CD8-positive, alpha-beta memory T cell (primary cell): ENCODE measurements at regions not wholly inside any gene's neighbourhood (a gene's known extent, or its start where the extent isn't known, plus 50 kb on each side); places are given as distances from the start of the nearest gene placed in this dataset.

Experiments used
- CTCF ChIA-PET: fragments of 350-600 bp; sonication (Branson Sonifier 250); formaldehyde crosslinking; loops from one replicate; lab custom pipeline; 2021; ENCODE audit warnings: antibody characterized with exemption; lab: Charles Lee
- POLR2A ChIA-PET: fragments of 350-600 bp; sonication (Branson Sonifier 250); formaldehyde crosslinking; loops from one replicate; lab custom pipeline; 2021; ENCODE audit warnings: antibody characterized with exemption; lab: Charles Lee
- DNase-seq, 5 donors: peaks; one replicate each; pipeline versions ENCODE4 v3.0.0 to v3.0.0-alpha.2; 2020 to 2022; ENCODE audit warnings: mixed read lengths in 1 of 5
- H3K27ac ChIP-seq: one replicate; pipeline ENCODE4 v1.7.0; 2013; ENCODE audit warnings: low read depth, mild to moderate bottlenecking, low read length, moderate library complexity
- H3K27me3 ChIP-seq: 2 replicates; pipeline ENCODE4 v1.7.0; 2013; ENCODE audit warnings: low read length, mild to moderate bottlenecking; ENCODE audit not compliant: insufficient read depth, poor library complexity, severe bottlenecking
- H3K36me3 ChIP-seq: 2 replicates; pipeline ENCODE4 v1.7.0; 2013; ENCODE audit warnings: mild to moderate bottlenecking, low read length, moderate library complexity; ENCODE audit not compliant: insufficient read depth
- H3K4me1 ChIP-seq: 2 replicates; pipeline ENCODE4 v1.7.0; 2013; ENCODE audit warnings: mild to moderate bottlenecking, low read length, moderate library complexity; ENCODE audit not compliant: insufficient read depth
- H3K4me3 ChIP-seq: 2 replicates; pipeline ENCODE4 v1.7.0; 2013; ENCODE audit warnings: mild to moderate bottlenecking, low read length
- H3K9me3 ChIP-seq: 2 replicates; pipeline ENCODE4 v1.7.0; 2013; ENCODE audit warnings: mild to moderate bottlenecking, low read length
- H3K27ac Mint-ChIP-seq, 8 donors: one replicate each; pipeline ENCODE4 v1.8.0; 2020 to 2021; ENCODE audit warnings: mixed read lengths in 8 of 8, mild to moderate bottlenecking in 6 of 8, inconsistent platforms in 3 of 8, moderate library complexity in 3 of 8
- H3K27me3 Mint-ChIP-seq, 2 donors: one replicate each; pipeline ENCODE4 v1.8.0; 2020 to 2021; ENCODE audit warnings: mixed read lengths in 2 of 2, mild to moderate bottlenecking in 1 of 2, moderate library complexity in 1 of 2
- H3K36me3 Mint-ChIP-seq, 3 donors: one replicate each; pipeline ENCODE4 v1.8.0; 2020 to 2021; ENCODE audit warnings: mixed read lengths in 3 of 3, inconsistent platforms in 1 of 3, mild to moderate bottlenecking in 1 of 3
- H3K4me1 Mint-ChIP-seq, 3 donors: one replicate each; pipeline ENCODE4 v1.8.0; 2020 to 2021; ENCODE audit warnings: mixed read lengths in 3 of 3, inconsistent platforms in 1 of 3, mild to moderate bottlenecking in 1 of 3
- H3K4me3 Mint-ChIP-seq, 7 donors: one replicate each; pipeline ENCODE4 v1.8.0; 2020 to 2021; ENCODE audit warnings: mixed read lengths in 7 of 7, mild to moderate bottlenecking in 6 of 7, moderate library complexity in 4 of 7, inconsistent platforms in 2 of 7
- H3K9me3 Mint-ChIP-seq, 5 donors: one replicate each; pipeline ENCODE4 v1.8.0; 2020 to 2022; ENCODE audit warnings: mixed read lengths in 5 of 5, mild to moderate bottlenecking in 3 of 5, moderate library complexity in 2 of 5, inconsistent platforms in 1 of 5

GRCh38 chr11:11105361-11105760, 247.5 kb upstream of the ZBED5 start:
- H3K27ac Mint-ChIP-seq = no peak overlapping the region
- POLR2A ChIA-PET = no interaction called here

DNA sequence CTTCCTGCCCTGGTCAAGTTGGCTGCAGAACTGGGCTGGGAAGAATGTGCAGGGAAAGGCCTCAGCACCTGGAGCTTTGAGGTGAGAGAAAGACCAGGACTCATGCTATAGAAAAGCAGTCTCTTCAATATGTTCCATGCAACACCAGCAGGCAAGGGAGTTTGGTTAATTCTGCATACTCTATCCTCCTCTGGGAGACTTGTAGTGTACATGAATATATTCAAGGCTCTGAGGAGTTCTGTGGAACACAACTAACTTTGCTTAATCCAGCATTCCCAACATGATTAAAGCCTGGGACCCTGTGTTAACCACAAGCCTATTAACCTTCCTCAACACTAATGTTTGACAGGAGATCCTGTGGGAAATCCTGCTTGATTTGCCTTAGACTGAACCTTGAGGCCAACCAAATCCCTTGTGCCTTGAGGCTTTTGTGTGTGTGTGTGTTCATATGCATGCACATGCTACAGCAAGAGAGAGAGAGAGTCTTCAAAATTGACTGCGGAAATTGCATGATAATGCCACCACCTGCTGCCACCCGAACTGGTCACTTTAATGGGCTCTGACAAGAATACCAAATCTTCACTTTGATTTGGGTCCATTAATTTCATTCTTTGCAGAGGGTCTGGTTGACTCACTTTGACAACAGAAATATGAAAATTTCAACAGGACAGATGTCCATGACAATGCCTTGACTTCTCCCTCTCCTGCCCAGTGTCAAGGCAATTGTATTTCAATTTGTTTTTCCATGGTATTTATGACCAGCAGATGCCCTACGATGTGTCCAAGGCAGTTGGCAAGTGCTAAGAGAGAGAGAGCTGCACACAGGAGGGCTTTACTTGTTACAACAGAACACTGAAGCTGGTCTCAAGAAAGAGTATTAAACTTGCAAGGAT, 238.2 kb upstream of the ZBED5 start:
- H3K4me3 ChIP-seq = no peak overlapping the region
- POLR2A ChIA-PET = no interaction called here
- H3K27ac Mint-ChIP-seq = peak overlapping the region in 1 of 8 donors; percentile 20

More at GRCh38 chr11:11105361-11105760, 247.5 kb upstream of the ZBED5 start:
- Histone ChIP-seq H3K36me3 (no peaks in the 10 kb centered on the region), H3K4me1 (no peaks in the 10 kb centered on the region), H3K4me3 (no peak overlapping the region), H3K9me3 (no peaks in the 10 kb centered on the region), H3K27me3 (no peaks in the 10 kb centered on the region), H3K27ac (no peak overlapping the region)
- DNase-seq = no peak
- CTCF ChIA-PET = no interaction called here
- peaks cover 13% of the 10 kb centered on the region in 2 donors for H3K27me3 Mint-ChIP-seq
- H3K4me1 Mint-ChIP-seq = no peaks in the 10 kb centered on the region
- H3K36me3 Mint-ChIP-seq = no peaks in the 10 kb centered on the region
- no peak overlapping the region for H3K4me3 Mint-ChIP-seq
- peaks cover 0 to 5% (median 4%) of the 10 kb centered on the region in 5 donors for H3K9me3 Mint-ChIP-seq

GRCh38 chr11:11090495-11090894, 232.6 kb upstream of the ZBED5 start:
- no peak overlapping the region for H3K27ac ChIP-seq
- POLR2A ChIA-PET = no interaction called here
- Mint-ChIP-seq H3K36me3 (peaks cover 0 to 15% (median 0%) of the 10 kb centered on the region in 3 donors), H3K4me1 (no peaks in the 10 kb centered on the region), H3K4me3 (no peak overlapping the region), H3K27me3 (peaks cover 5 to 29% of the 10 kb centered on the region in 2 donors), H3K9me3 (peaks cover 5 to 15% (median 10%) of the 10 kb centered on the region in 5 donors), H3K27ac (no peak overlapping the region)
- no peaks in the 10 kb centered on the region for H3K9me3 ChIP-seq
- no peaks in the 10 kb centered on the region for H3K36me3 ChIP-seq
- CTCF ChIA-PET = no interaction called here
- H3K4me3 ChIP-seq = no peak overlapping the region
- no peaks in the 10 kb centered on the region for H3K4me1 ChIP-seq
- DNase-seq = no peak
- H3K27me3 ChIP-seq = no peaks in the 10 kb centered on the region

More for the DNA sequence above, 238.2 kb upstream of the ZBED5 start:
- Mint-ChIP-seq H3K9me3 (peaks cover 5 to 11% (median 7%) of the 10 kb centered on the region in 5 donors), H3K27me3 (peaks cover 6 to 30% of the 10 kb centered on the region in 2 donors), H3K4me3 (no peak overlapping the region), H3K36me3 (peaks cover 0 to 8% (median 0%) of the 10 kb centered on the region in 3 donors), H3K4me1 (no peaks in the 10 kb centered on the region)
- H3K4me1 ChIP-seq = no peaks in the 10 kb centered on the region
- H3K27ac ChIP-seq = no peak overlapping the region
- H3K27me3 ChIP-seq = no peaks in the 10 kb centered on the region
- no peaks in the 10 kb centered on the region for H3K36me3 ChIP-seq
- DNase-seq = no peak
- CTCF ChIA-PET = no interaction called here
- no peaks in the 10 kb centered on the region for H3K9me3 ChIP-seq

DNA sequence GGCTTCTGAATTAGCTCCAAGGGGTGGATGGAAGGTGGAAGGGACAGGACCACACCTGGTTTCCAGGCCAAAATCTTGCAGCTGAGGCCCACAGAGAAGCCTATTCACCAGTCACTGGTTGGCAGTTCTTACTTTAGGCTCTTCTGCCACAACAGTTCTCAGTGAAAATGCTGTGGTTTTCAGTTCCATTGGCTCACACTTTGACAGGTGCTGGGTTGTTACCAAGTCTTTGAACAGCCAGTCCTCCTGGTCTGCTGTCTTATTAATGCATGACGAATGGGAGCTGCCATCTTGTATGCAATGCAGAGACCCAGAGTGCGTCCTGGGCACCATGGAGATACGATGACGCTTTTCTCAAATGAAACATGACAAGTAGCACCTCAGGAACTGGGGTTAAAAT, 232.0 kb upstream of the ZBED5 start:
- Mint-ChIP-seq H3K27ac (no peak overlapping the region), H3K4me1 (no peaks in the 10 kb centered on the region), H3K36me3 (peaks cover 0 to 15% (median 0%) of the 10 kb centered on the region in 3 donors), H3K9me3 (peaks cover 5 to 15% (median 10%) of the 10 kb centered on the region in 5 donors), H3K27me3 (peaks cover 5 to 29% of the 10 kb centered on the region in 2 donors), H3K4me3 (no peak overlapping the region)
- no peaks in the 10 kb centered on the region for H3K36me3 ChIP-seq
- ChIA-PET CTCF (no interaction called here), POLR2A (no interaction called here)
- DNase-seq = no peak
- no peaks in the 10 kb centered on the region for H3K27me3 ChIP-seq
- H3K4me3 ChIP-seq = no peak overlapping the region
- no peaks in the 10 kb centered on the region for H3K9me3 ChIP-seq
- H3K4me1 ChIP-seq = no peaks in the 10 kb centered on the region
- H3K27ac ChIP-seq = no peak overlapping the region

DNA sequence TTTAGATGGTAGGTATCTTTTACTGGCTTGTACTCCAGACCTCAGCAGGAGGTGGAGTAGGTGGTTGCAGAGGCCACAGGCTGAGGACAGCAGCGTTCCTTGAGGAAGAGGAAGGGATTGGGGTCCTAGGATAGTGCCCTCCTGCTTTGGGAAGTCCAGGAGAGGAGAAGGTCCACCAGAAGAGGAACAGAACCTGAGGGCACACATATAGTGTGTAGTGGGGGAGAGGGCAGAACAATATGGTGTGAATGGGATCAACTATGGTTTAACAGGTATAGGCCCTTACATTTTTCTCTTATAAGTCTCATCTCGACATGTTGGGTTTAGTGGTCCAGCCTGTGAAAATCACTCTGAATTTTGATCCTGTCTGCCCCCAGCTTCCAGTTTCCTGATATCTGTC, 229.1 kb upstream of the ZBED5 start:
- ChIA-PET POLR2A (no interaction called here), CTCF (interaction anchor here (1.2 kb wide), 1 partner anchor 49 kb away, joined by 3 read pairs; no protein-coding TSS in a partner anchor)
- Histone ChIP-seq H3K27ac (no peak overlapping the region), H3K9me3 (no peaks in the 10 kb centered on the region), H3K27me3 (no peaks in the 10 kb centered on the region), H3K36me3 (no peaks in the 10 kb centered on the region), H3K4me3 (no peak overlapping the region), H3K4me1 (no peaks in the 10 kb centered on the region)
- Mint-ChIP-seq H3K9me3 (peaks cover 5 to 15% (median 10%) of the 10 kb centered on the region in 5 donors), H3K27me3 (peaks cover 5 to 31% of the 10 kb centered on the region in 2 donors), H3K4me1 (no peaks in the 10 kb centered on the region), H3K36me3 (peaks cover 0 to 15% (median 0%) of the 10 kb centered on the region in 3 donors), H3K4me3 (peak overlapping the region in 1 of 7 donors; percentile 38), H3K27ac (no peak overlapping the region)
- no peak for DNase-seq

GRCh38 chr11:11085580-11085979, 227.7 kb upstream of the ZBED5 start:
- H3K27me3 ChIP-seq = no peaks in the 10 kb centered on the region
- no peak for DNase-seq
- H3K27ac ChIP-seq = no peak overlapping the region
- no peak overlapping the region for H3K27ac Mint-ChIP-seq
- H3K4me3 ChIP-seq = no peak overlapping the region
- ChIA-PET CTCF (interaction anchor here (1.3 kb wide), 1 partner anchor 10 kb away, joined by 3 read pairs; no protein-coding TSS in a partner anchor), POLR2A (no interaction called here)
- peaks cover 5 to 26% of the 10 kb centered on the region in 2 donors for H3K27me3 Mint-ChIP-seq
- peaks cover 0 to 3% (median 2%) of the 10 kb centered on the region in 5 donors for H3K9me3 Mint-ChIP-seq
- no peaks in the 10 kb centered on the region for H3K36me3 ChIP-seq
- H3K4me1 Mint-ChIP-seq = no peaks in the 10 kb centered on the region
- H3K4me3 Mint-ChIP-seq = no peak overlapping the region
- no peaks in the 10 kb centered on the region for H3K9me3 ChIP-seq
- H3K4me1 ChIP-seq = no peaks in the 10 kb centered on the region
- peaks cover 0 to 4% (median 0%) of the 10 kb centered on the region in 3 donors for H3K36me3 Mint-ChIP-seq

DNA sequence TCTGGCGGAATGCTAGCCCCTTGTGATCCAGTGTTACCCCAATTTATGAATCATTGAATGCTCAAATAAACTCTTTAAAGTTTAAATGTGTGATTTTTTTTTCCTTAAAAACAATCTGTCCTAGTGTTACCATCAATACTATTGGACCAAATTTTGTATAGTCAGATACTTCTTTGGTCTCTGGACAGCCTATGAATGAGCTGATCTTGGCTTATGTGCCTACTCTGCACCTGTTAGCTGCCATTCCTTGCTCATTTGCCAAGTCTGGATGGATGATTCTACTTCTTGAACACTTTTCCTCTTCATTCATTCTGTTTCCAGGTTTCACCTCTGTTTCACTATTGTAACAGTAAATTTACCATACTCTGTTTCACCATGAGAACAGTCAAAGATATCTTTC, 226.5 kb upstream of the ZBED5 start:
- POLR2A ChIA-PET = no interaction called here
- peaks cover 4 to 31% of the 10 kb centered on the region in 2 donors for H3K27me3 Mint-ChIP-seq
- Histone ChIP-seq H3K9me3 (no peaks in the 10 kb centered on the region), H3K4me1 (no peaks in the 10 kb centered on the region), H3K36me3 (no peaks in the 10 kb centered on the region), H3K4me3 (no peak overlapping the region), H3K27ac (no peak overlapping the region), H3K27me3 (no peaks in the 10 kb centered on the region)
- H3K4me3 Mint-ChIP-seq = no peak overlapping the region
- no peak for DNase-seq
- CTCF ChIA-PET = no interaction called here
- peaks cover 0 to 4% (median 0%) of the 10 kb centered on the region in 3 donors for H3K36me3 Mint-ChIP-seq
- H3K9me3 Mint-ChIP-seq = peaks cover 0 to 2% (median 0%) of the 10 kb centered on the region in 5 donors
- H3K4me1 Mint-ChIP-seq = no peaks in the 10 kb centered on the region
- H3K27ac Mint-ChIP-seq = no peak overlapping the region

DNA sequence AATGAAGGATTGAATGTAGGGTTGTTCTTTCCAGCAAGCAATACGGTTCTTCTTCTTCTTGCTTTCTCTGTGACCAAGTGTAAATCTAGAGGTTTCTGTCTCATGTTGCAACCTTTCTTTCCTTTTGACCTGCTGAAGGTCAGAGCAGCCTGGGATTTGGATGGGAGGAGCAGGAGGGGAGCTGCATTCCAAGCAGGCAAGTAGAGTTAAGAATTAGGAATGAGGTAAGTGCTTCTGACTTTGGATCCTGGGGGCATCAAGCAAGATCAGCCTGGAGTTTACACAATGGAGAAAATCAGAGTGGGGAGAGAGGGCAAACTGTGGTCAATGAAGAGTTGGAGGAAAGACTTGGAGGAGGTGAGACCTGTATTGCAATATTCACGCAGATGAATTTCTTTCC, 225.6 kb upstream of the ZBED5 start:
- no peaks in the 10 kb centered on the region for H3K9me3 Mint-ChIP-seq
- DNase-seq = no peak
- no peak overlapping the region for H3K27ac Mint-ChIP-seq
- POLR2A ChIA-PET = no interaction called here
- H3K27me3 Mint-ChIP-seq = peaks cover 3 to 30% of the 10 kb centered on the region in 2 donors
- H3K4me1 Mint-ChIP-seq = no peaks in the 10 kb centered on the region
- peaks cover 0 to 4% (median 0%) of the 10 kb centered on the region in 3 donors for H3K36me3 Mint-ChIP-seq
- H3K27ac ChIP-seq = no peak overlapping the region
- H3K27me3 ChIP-seq = no peaks in the 10 kb centered on the region
- CTCF ChIA-PET = no interaction called here
- H3K4me1 ChIP-seq = no peaks in the 10 kb centered on the region
- no peak overlapping the region for H3K4me3 Mint-ChIP-seq
- no peak overlapping the region for H3K4me3 ChIP-seq
- H3K9me3 ChIP-seq = no peaks in the 10 kb centered on the region
- no peaks in the 10 kb centered on the region for H3K36me3 ChIP-seq
